HCT116 (cell line): ENCODE measurements at regions not wholly inside any gene's neighbourhood (a gene's known extent, or its start where the extent isn't known, plus 50 kb on each side); places are given as distances from the start of the nearest gene placed in this dataset.

ENCODE experiments used
- EZH2 ChIP-seq: fragments of 200-600 bp; sonication (generic); IDR thresholded peaks from 2 replicates; pipeline ENCODE4 v1.6.1; 2017; ENCODE audit warnings: antibody characterized with exemption, mixed run types
- FOSL1 ChIP-seq: IDR thresholded peaks from 2 replicates; pipeline ENCODE4 v1.6.1; 2012; ENCODE audit warnings: low read depth
- POLR2A ChIP-seq: IDR thresholded peaks from 2 replicates; pipeline ENCODE4 v1.7.0; 2011; ENCODE audit warnings: borderline replicate concordance; ENCODE audit not compliant: insufficient read depth, insufficient read length; ENCODE audit errors: extremely low read depth
- POLR2AphosphoS5 ChIP-seq: IDR thresholded peaks from 2 replicates; pipeline ENCODE4 v1.6.1; 2011; ENCODE audit warnings: mild to moderate bottlenecking, low read depth, low read length, moderate library complexity
- RAD21 ChIP-seq: IDR thresholded peaks from 2 replicates; pipeline ENCODE4 v1.6.1; 2012; ENCODE audit warnings: low read depth, mild to moderate bottlenecking
- TCF7L2 ChIP-seq: IDR thresholded peaks from 2 replicates; pipeline ENCODE4 v1.7.0; 2011; ENCODE audit warnings: borderline replicate concordance, inconsistent platforms; ENCODE audit not compliant: insufficient read depth, insufficient read length; ENCODE audit errors: extremely low read depth
- TF ChIP-seq, protein P1 (sequence below), 3 experiments: fragments of 200-600 bp in 1 of 3; sonication (generic) in 1 of 3; IDR thresholded peaks in 2 of 3; conservative IDR thresholded peaks in 1 of 3; 2 replicates each; pipeline ENCODE4 v1.5.1; 2012 to 2017; ENCODE audit warnings: low read depth in 2 of 3, low read length in 2 of 3, antibody characterized with exemption in 1 of 3, borderline replicate concordance in 1 of 3, control low read depth in 1 of 3, mild to moderate bottlenecking in 1 of 3, mixed read lengths in 1 of 3, mixed run types in 1 of 3, moderate library complexity in 1 of 3; ENCODE audit not compliant: insufficient read depth in 1 of 3
- TF ChIP-seq, protein P2 (sequence below): IDR thresholded peaks from 2 replicates; pipeline ENCODE4 v1.6.1; 2012
- TF ChIP-seq, protein P3 (sequence below): IDR thresholded peaks from 2 replicates; pipeline ENCODE4 v1.6.1; 2012; ENCODE audit warnings: low read depth
- TF ChIP-seq, protein P4 (sequence below): IDR thresholded peaks from 2 replicates; pipeline ENCODE4 v1.6.1; 2012

DNA sequence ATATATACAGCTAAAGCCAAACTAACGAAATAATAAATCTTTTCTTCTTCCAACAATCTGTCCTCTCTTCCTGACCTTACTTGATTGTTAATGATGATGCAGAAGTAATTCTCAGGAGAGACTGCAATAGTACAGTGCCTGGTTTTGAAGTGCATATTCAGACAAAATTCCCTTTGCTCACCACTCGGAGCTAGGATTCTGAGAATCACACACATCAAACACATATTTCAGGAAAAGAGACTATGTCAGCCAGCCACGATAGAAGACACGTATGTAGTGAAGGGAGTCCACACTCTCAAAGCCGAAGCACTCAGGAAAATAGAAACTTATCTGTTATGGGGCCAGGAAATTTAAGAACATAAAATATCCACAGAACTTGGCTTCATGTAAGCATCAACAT is 362.5 kb upstream of the FAT1 start:
- TF ChIP-seq, protein P1, sequence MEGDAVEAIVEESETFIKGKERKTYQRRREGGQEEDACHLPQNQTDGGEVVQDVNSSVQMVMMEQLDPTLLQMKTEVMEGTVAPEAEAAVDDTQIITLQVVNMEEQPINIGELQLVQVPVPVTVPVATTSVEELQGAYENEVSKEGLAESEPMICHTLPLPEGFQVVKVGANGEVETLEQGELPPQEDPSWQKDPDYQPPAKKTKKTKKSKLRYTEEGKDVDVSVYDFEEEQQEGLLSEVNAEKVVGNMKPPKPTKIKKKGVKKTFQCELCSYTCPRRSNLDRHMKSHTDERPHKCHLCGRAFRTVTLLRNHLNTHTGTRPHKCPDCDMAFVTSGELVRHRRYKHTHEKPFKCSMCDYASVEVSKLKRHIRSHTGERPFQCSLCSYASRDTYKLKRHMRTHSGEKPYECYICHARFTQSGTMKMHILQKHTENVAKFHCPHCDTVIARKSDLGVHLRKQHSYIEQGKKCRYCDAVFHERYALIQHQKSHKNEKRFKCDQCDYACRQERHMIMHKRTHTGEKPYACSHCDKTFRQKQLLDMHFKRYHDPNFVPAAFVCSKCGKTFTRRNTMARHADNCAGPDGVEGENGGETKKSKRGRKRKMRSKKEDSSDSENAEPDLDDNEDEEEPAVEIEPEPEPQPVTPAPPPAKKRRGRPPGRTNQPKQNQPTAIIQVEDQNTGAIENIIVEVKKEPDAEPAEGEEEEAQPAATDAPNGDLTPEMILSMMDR (IDR thresholded peaks at IDR 0.05 in 2 of 3, conservative IDR thresholded peaks at IDR 0.05 in 1 of 3; ENCODE audit: borderline replicate concordance in 1 of 3, insufficient read depth in 1 of 3, low read depth in 2 of 3, low read length in 2 of 3): no peak
- TF ChIP-seq TCF7L2: no peak
- TF ChIP-seq FOSL1: no peak
- TF ChIP-seq EZH2: no peak
- TF ChIP-seq POLR2A: no peak
- no peak for TF ChIP-seq POLR2AphosphoS5
- no peak for TF ChIP-seq RAD21
- TF ChIP-seq, protein P2, sequence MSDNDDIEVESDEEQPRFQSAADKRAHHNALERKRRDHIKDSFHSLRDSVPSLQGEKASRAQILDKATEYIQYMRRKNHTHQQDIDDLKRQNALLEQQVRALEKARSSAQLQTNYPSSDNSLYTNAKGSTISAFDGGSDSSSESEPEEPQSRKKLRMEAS: no peak
- TF ChIP-seq, protein P3, sequence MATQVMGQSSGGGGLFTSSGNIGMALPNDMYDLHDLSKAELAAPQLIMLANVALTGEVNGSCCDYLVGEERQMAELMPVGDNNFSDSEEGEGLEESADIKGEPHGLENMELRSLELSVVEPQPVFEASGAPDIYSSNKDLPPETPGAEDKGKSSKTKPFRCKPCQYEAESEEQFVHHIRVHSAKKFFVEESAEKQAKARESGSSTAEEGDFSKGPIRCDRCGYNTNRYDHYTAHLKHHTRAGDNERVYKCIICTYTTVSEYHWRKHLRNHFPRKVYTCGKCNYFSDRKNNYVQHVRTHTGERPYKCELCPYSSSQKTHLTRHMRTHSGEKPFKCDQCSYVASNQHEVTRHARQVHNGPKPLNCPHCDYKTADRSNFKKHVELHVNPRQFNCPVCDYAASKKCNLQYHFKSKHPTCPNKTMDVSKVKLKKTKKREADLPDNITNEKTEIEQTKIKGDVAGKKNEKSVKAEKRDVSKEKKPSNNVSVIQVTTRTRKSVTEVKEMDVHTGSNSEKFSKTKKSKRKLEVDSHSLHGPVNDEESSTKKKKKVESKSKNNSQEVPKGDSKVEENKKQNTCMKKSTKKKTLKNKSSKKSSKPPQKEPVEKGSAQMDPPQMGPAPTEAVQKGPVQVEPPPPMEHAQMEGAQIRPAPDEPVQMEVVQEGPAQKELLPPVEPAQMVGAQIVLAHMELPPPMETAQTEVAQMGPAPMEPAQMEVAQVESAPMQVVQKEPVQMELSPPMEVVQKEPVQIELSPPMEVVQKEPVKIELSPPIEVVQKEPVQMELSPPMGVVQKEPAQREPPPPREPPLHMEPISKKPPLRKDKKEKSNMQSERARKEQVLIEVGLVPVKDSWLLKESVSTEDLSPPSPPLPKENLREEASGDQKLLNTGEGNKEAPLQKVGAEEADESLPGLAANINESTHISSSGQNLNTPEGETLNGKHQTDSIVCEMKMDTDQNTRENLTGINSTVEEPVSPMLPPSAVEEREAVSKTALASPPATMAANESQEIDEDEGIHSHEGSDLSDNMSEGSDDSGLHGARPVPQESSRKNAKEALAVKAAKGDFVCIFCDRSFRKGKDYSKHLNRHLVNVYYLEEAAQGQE: no peak
- TF ChIP-seq, protein P4, sequence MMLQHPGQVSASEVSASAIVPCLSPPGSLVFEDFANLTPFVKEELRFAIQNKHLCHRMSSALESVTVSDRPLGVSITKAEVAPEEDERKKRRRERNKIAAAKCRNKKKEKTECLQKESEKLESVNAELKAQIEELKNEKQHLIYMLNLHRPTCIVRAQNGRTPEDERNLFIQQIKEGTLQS: no peak
